HG03571 (cell line): ENCODE measurements at regions not wholly inside any gene's neighbourhood (a gene's known extent, or its start where the extent isn't known, plus 50 kb on each side); places are given as distances from the start of the nearest gene placed in this dataset.
"Not testable (repeated sequence)": the region's sequence is repeated elsewhere in the genome, so short reads cannot be mapped to it uniquely, and the experiment has no call there.

Source experiments
- ATAC-seq: cut with Tn5 transposase; IDR thresholded peaks from one replicate; pipeline ENCODE4 v1.9.1; 2021; ENCODE audit not compliant: unreplicated experiment

GRCh38 chr4:128649575-128650205 is 159.8 kb upstream of the JADE1 start:
- ATAC-seq, result no peak

DNA sequence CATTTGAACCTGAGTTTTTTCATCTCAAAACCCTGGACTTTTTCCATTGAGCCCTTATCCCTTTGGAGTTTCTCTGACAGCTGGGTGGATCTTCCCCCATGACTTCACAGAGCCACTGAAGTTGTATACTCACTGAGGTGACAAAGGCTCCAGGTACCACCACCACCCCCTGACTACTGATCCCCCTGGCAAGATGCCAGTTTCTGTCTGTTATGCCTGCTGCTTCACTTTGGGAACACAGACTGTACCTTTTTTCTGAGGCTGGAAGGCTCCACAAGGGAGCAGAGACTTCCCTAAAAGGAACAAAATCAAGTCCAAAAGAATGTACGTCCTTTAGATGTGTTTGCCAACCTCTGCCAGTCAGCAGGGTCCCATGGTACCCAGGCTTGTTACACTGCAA is 160.3 kb upstream of the JADE1 start:
- no peak for ATAC-seq

DNA sequence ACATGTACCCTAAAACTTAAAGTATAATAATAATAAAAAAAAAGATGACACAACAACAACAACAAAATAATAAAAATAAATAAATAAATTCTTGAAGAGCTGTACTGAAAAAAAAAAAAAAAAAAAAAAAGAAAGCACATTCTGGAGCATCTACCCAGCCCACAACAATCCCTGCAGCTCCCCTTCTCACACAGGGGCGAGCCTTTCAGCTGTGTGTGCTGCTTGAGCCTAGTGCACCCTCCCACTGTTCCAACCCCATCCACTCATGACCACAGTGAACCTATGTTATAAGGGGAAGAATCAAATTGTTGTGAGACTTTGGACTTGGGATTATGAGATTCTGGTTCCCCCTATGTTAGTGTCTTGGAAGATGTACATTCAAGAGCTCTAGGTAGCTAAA is 161.5 kb upstream of the JADE1 start:
- ATAC-seq, result no peak

- ATAC-seq, result peak; percentile 59
These were observed 162.6 kb upstream of the JADE1 start for GRCh38 chr4:128646893-128647292.

DNA sequence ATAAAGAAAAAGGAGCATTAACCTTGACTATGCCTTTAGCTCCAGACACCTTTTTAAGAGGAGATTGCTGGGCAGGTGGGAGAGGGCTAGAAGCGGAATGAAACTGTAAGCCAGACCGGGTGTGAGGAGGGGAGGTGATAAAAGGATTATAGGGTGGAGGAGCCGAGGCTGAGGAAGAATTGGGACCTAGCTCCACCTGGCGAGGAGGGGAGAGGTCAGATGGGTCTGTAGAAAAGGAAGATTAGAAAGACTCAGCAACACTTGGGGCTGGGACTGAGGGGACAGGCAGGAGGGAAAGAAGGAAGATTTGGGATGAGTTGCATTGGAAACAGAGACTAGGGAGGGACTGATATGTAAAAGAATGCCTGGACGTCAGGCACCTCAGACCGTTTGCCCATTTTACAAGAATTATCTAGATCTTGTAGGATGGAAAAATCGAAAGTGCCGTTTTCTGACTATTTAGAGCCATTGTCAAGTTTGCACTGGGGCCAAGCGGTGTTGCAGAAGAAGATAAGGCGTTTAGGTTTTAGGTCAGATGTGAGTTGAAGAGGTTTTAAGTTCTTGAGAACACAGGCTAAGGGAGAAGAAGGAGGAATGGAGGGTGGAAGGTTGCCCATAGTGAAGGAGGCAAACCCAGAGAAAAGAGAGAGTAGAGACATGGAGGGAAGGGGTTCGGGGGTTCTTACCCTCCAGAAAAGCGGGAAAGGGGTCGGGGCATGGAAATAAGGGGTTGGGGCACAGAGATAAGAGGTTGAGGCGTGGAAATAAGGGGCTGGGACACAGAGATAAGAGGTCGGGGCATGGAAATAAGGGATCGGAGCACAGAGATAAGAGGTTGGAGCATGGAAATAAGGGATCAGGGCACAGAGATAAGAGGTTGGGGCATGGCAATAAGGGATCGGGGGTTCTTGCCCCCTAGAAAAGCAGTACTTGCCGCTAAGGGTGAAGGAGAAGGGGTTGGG is 164.5 kb upstream of the JADE1 start:
- ATAC-seq, result not testable (repeated sequence)

GRCh38 chr4:128644107-128644506 is 165.4 kb upstream of the JADE1 start:
- not testable (repeated sequence) for ATAC-seq

DNA sequence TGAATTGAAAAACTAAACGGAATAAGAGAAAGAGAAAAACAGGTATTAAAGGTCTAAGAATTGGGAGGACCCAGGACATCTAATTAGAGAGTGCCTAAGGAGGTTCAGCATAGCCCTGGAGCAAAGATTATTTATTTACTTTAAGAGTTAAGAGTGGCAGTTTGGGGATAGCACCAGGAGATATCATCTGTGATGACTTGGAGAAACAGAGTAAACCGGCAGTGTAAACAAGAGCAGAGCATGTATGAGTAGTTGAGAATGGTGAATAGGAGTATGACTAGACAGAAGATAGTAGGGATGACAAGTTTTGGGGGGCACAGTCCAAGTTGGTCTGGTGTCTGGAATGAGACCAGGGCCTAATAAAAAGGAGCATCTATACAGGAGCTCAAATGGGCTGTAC is 167.9 kb upstream of the JADE1 start:
- ATAC-seq, result not testable (repeated sequence)

GRCh38 chr4:128639541-128640270 is 169.8 kb upstream of the JADE1 start:
- no peak for ATAC-seq

- no peak for ATAC-seq
These were observed 172.6 kb upstream of the JADE1 start for GRCh38 chr4:128636906-128637305.

- no peak for ATAC-seq
These were observed 173.4 kb upstream of the JADE1 start for GRCh38 chr4:128635955-128636560.

DNA sequence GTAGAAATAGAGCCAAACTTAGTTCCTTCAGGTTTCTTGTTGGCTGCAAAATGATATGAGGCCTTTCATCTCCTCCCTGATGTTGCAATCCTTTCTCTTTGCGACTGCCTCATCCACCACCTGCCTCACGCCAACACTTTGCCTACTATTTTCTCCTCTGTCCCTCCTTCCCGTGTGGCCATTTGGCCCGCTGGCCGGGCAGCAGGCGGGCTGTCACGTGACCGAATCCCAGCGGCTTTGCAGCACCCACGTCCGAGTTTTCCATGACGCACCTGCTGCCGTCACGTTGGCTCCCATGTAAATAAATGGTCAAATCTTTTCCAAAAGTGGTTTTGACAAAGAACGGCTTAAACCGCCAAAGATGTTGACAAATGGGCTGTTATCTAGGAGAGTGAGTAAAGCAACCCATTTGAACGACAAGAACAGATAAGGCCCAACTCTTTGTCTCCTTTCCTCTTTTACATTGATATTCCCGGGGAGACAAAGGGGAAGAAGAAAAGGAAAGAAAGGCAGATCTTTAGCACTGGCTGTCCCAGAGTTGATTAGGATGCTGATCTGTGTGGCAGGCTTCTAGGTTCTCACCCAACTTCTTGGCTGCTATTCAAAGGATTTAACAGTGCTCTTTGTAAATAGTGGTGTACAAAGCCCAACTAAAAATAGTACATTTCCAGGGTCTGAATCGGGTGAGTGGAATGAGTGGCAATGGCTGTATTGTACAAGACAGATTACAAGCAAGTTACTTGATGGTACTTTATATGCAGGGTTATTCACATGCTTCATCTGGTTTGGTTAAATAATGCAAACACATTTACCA is 174.2 kb upstream of the JADE1 start:
- ATAC-seq, result no peak

- ATAC-seq, result no peak
These were observed 176.4 kb upstream of the JADE1 start for GRCh38 chr4:128633067-128633466.

DNA sequence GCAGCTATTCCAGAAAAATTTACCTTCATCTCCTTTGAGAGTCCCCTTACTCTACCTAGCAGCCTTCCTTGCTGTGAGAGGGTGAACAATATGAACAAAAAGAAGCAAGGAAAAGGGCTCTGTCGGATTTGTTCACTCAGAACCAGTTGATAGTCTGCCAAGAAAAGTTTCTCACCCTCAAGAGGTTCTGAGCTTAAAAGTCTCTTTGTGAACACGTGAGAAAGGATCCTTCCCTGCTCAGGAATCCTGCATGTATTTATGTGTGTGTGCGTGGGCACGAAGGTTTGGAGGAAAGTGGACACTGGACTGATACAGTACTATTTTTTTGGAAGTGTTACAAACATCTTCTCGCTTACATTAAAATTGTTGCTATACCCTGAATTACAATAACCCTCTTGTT is 178.6 kb upstream of the JADE1 start:
- ATAC-seq, result no peak

DNA sequence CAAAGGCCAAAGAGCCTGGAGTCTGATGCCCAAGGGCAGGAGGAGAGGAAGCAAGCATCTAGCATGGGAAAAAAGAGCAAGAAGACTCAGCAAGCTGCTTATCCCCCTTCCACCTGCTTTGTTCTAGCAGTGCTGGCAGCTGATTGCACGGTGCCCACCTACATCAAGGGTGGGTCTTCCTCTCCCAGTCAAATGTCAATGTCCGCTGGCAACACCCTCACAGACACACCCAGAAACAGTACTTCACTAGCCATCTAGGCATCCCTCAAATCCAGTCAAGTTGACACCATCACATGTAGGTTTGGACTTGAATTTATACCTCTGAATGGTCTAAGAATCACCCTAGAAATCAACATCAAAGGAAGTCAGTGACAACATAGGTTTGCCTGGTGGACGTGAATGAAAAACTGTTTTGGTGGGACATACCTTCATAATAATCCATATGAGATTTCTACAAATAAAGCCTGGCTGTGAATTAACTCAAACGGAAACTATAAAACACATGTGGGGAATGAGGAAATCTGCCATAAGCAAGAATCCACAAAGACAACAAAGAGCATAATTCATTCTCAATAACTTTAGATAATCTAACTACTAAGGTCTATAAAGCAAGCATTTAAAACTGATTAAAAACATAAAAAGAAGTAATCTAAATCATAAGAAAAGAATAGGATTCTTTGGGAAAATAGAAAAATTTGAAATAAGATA is 185.8 kb upstream of the JADE1 start:
- no peak for ATAC-seq

- ATAC-seq, result not testable (repeated sequence)
These were observed 189.1 kb upstream of the JADE1 start for GRCh38 chr4:128620279-128620965.

- ATAC-seq, result no peak
These were observed 194.3 kb upstream of the JADE1 start for GRCh38 chr4:128615197-128615596.

DNA sequence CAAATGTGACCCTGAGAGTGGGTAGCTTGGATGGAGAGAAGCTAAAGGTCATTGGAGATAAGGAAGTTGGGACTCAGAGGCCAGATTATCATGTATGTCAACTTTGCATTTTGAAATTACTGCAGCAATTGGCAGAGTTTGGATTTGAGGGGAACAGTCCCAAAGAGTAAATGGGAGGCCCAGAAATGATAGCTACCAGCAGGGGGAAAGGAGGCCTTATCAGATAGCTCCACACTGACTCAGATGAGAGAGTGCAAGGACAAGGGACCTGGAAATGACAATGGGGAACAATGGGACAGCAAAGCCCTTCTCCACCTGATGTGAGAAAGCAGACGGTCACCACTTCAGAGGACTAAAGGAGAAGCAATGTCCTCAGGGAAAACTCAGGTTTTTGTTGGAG is 201.5 kb upstream of the JADE1 start:
- no peak for ATAC-seq

GRCh38 chr4:128606173-128606572 is 203.3 kb upstream of the JADE1 start:
- ATAC-seq, result no peak

DNA sequence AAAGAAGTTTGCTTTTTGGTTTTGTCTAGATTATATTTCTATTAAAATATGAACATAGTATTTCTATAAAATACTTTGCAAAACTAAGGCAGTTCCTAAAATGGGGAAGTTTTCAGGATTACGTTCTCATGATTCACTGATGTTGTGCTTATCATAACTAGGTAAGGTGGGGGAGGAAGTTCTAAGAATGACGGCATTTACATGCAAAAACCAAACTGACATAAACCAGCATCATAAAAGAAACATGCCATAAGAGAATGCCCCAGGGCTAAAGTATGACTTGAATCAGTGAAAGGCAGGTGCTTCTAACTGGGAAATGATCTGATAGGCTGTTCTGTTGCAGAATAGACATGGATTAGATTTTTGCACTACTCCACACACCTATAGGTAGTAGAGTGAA is 204.7 kb upstream of the JADE1 start:
- ATAC-seq, result no peak
